Esophagus squamous epithelium (tissue), 4 donors: ENCODE measurements at regions not wholly inside any gene's neighbourhood (a gene's known extent, or its start where the extent isn't known, plus 50 kb on each side); places are given as distances from the start of the nearest gene placed in this dataset.

Experiments used
- POLR2A ChIP-seq, 4 donors: fragments of 450-650 bp; IDR thresholded peaks; one replicate each; pipeline ENCODE4 v1.6.1; 2017; ENCODE audit warnings: antibody characterized with exemption in 4 of 4, mild to moderate bottlenecking in 4 of 4, moderate library complexity in 3 of 4
- TF ChIP-seq, protein P1 (sequence below), 6 experiments: fragments of 450-650 bp in 4 of 6; fragments of 200-600 bp in 2 of 6; sonication (generic) in 2 of 6; IDR thresholded peaks; one replicate each; pipeline ENCODE4 v1.5.1; 2016 to 2019; ENCODE audit warnings: antibody characterized with exemption in 6 of 6, mild to moderate bottlenecking in 4 of 6, moderate library complexity in 4 of 6

DNA sequence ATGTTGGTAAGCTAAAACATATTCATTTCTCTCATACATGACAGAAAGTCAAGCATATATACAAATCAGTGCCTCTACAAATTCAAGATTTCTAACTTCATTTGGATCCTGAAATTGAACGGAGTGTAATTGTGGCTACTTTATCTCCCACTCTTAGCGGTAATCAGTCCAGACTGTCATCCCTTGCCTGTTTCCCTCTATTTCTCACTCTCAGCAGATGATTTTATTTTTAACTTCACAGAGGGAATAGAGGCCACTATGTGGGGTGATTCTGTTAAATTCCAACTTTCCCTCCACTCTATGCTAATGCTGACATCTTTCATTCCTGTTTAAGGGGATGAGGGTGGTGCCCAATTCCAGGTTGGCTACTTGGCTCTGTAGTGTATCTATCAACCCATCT, 153.8 kb upstream of the KCNN2 start:
- no peak for TF ChIP-seq POLR2A (IDR thresholded peaks at IDR 0.05)
- TF ChIP-seq, protein P1, sequence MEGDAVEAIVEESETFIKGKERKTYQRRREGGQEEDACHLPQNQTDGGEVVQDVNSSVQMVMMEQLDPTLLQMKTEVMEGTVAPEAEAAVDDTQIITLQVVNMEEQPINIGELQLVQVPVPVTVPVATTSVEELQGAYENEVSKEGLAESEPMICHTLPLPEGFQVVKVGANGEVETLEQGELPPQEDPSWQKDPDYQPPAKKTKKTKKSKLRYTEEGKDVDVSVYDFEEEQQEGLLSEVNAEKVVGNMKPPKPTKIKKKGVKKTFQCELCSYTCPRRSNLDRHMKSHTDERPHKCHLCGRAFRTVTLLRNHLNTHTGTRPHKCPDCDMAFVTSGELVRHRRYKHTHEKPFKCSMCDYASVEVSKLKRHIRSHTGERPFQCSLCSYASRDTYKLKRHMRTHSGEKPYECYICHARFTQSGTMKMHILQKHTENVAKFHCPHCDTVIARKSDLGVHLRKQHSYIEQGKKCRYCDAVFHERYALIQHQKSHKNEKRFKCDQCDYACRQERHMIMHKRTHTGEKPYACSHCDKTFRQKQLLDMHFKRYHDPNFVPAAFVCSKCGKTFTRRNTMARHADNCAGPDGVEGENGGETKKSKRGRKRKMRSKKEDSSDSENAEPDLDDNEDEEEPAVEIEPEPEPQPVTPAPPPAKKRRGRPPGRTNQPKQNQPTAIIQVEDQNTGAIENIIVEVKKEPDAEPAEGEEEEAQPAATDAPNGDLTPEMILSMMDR (IDR thresholded peaks at IDR 0.05) = no peak
